Stimulated activated CD8-positive, alpha-beta memory T cell treated with anti-CD3 and anti-CD28 coated beads, Interleukin-4, amount 100 ng/mL, for 48 hours (primary cell): ENCODE measurements at regions not wholly inside any gene's neighbourhood (a gene's known extent, or its start where the extent isn't known, plus 50 kb on each side); places are given as distances from the start of the nearest gene placed in this dataset.
"Not testable (repeated sequence)": the region's sequence is repeated elsewhere in the genome, so short reads cannot be mapped to it uniquely, and the experiment has no call there.

ENCODE experiments used
- DNase-seq: peaks from one replicate; pipeline ENCODE4 v3.0.0-alpha.2; 2020

DNA sequence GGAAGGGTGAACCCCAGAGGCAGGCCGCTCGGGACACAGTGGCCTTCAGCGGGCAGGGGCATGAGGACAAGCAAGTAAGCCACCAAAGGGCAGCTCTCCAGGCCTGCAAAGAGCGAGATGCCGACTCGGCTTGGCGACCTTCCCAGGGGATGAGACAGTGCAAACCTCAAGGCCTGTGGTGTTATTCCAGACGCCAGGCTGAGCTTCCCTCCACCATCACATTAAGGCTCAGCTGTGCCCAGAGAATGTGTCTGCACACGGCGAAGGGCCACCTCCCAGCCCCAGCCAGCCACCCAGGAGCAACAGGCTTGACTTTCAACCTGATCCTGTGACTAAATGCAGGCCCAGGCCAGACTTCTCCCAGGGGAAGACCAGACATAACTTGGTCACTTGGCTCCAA, 251.4 kb downstream of the SOX9 start:
- no peak for DNase-seq

- DNase-seq, result no peak
These were observed 253.3 kb downstream of the SOX9 start for GRCh38 chr17:72373910-72374741.

GRCh38 chr17:72376526-72377345, 255.9 kb downstream of the SOX9 start:
- DNase-seq, result no peak

- DNase-seq, result no peak
These were observed 257.9 kb downstream of the SOX9 start for GRCh38 chr17:72378414-72379390.

GRCh38 chr17:72379516-72379915, 258.7 kb downstream of the SOX9 start:
- DNase-seq, result no peak

- no peak for DNase-seq
These were observed 259.3 kb downstream of the SOX9 start for GRCh38 chr17:72380120-72380519.

- no peak for DNase-seq
These were observed 259.9 kb downstream of the SOX9 start for GRCh38 chr17:72380737-72381136.

- DNase-seq, result no peak
These were observed 261.0 kb downstream of the SOX9 start for GRCh38 chr17:72381597-72382397.

GRCh38 chr17:72382971-72383722, 262.3 kb downstream of the SOX9 start:
- no peak for DNase-seq

- DNase-seq, result no peak
These were observed 264.7 kb downstream of the SOX9 start for GRCh38 chr17:72385475-72385874.

GRCh38 chr17:72386173-72386572, 265.4 kb downstream of the SOX9 start:
- DNase-seq, result not testable (repeated sequence)

DNA sequence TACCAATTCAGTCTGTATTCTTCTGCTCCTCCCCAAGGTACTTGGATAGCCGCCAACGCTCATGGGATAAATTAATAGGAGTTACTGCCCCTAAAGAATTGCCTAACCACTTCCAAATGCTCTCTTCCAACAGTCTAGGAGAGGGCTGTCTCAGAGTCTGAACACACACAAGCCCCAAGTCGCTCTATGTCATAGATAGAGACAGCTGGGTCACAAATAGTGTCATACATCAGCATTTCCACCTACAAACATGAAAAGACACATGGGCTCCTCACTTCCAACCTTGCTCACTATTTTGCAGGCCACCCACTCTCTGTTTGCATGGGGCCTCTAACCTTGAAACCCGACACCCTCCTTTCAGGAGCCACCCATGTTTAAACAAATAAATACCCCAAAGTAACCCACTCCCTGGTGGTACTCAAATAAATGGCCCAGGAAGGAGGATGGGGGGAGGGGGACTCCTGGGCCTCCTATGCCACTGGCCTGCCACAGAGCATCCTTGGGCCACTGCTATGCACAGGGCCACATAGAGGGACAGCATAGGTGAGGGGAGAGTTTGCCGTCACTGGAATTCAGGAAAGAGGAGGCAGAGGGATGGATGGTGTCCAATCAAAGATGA, 265.9 kb downstream of the SOX9 start:
- no peak for DNase-seq

DNA sequence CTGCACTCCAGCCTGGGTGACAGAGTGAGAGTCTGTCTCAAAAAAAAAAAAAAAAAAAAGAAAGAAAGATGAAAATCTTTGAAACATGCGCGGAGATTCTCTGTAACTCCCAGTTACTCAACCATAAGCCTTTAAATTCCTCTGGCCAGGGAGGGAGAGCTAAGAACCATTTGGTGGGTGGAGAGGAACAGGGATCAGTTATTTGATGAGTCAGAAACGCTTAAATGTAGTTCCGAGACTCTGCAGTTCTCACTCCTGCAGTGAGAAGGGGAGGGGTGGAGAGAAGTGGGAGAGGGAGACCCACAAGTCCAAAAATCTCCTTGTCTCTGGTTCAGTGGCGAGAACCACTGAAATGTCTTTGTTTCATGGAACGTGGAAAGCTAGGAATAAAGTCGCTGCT, 266.7 kb downstream of the SOX9 start:
- DNase-seq, result no peak

DNA sequence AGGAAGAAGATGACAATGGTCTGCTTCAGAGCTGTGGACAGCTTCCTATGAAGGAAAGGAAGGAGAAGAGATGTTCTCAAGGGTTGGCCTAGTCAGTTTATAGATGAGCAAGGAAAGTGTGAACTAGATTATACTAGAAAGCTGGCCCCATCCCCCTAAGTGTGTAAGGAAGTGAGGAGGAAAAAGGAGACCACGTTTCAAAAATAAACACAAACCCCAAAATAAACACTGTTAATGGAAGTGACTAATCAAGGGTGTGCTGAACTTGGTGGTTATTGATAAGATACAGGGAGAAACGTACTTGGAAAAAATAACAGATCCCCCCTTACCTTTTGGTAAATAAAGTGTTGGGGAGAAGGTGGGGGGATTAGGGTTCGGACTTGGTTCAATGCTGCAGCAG, 267.1 kb downstream of the SOX9 start:
- no peak for DNase-seq

- DNase-seq, result no peak
These were observed 268.1 kb downstream of the SOX9 start for GRCh38 chr17:72388765-72389473.

DNA sequence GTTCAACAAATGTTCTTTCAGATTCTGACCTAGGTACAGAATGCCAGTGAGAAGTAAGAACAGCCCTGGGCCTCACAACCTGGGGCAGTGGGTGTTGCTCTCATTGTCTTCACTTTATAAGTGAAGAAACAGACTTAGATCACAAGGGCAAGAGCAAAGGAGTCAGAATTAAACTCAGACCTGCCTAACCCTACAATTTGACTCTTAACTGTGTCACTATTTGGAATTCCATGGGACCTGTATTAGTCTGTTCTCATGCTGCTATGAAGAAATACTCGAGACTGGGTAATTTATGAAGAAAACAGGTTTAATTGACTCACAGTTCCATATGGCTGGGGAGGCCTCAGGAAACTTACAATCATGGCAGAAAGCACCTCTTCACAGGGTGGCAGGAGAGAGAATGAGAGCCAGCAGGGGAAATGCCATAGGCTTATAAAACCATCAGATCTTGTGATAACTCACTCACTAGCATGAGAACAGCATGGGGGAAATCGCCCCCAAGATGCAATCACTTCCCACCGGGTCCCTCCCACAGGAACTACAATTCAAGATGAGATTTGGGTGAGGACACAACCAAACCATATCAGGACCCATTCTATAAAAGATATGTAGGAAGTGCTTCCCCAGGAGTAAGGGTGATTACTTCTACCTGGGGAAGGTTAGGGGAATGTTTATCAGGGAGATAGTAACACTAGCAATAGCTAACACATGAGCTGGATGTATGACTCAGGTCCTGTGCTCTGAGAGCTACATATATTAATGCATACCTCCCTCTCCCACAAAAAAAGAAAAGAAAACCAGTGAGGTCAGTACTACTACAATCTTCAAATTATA, 270.1 kb downstream of the SOX9 start:
- no peak for DNase-seq

GRCh38 chr17:72392056-72393010, 271.5 kb downstream of the SOX9 start:
- no peak for DNase-seq

DNA sequence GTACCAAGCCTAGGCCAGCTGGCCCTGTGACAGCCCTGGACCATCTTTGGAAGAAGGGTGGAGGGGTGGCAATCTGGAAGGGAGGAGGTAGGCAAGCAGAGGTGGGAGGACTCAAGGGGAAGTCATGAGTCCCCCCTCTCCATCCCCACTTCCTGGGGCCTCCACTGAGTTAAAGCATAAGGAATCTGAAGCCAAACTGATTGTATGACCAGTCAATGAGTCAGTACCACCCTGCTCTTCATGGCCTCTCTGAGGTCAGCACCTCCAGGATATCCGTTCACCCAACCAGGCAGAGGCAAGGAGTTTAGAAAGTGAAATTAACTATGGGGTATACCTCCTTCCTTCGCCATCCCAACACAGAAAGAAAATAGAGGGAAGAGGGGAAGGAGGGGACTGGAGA, 272.7 kb downstream of the SOX9 start:
- no peak for DNase-seq
